Nephron (organoid): ENCODE measurements at regions not wholly inside any gene's neighbourhood (a gene's known extent, or its start where the extent isn't known, plus 50 kb on each side); places are given as distances from the start of the nearest gene placed in this dataset.

Experiments used
- H3K27ac Mint-ChIP-seq, 3 experiments: 2 replicates each; pipeline ENCODE4 v1.8.0; 2020; ENCODE audit warnings: mixed read lengths in 3 of 3, mild to moderate bottlenecking in 2 of 3, moderate library complexity in 1 of 3
- H3K27me3 Mint-ChIP-seq: 2 replicates; pipeline ENCODE4 v1.8.0; 2021; ENCODE audit warnings: low read depth, mild to moderate bottlenecking, moderate library complexity, mixed read lengths
- H3K36me3 Mint-ChIP-seq: 2 replicates; pipeline ENCODE4 v1.8.0; 2020; ENCODE audit warnings: low read depth, mixed read lengths
- H3K4me1 Mint-ChIP-seq: 2 replicates; pipeline ENCODE4 v1.8.0; 2020; ENCODE audit warnings: mixed read lengths
- H3K4me3 Mint-ChIP-seq, 3 experiments: 2 replicates each; pipeline ENCODE4 v1.8.0; 2020; ENCODE audit warnings: mild to moderate bottlenecking in 3 of 3, mixed read lengths in 3 of 3, moderate library complexity in 2 of 3
- H3K9me3 Mint-ChIP-seq: 2 replicates; pipeline ENCODE4 v1.8.0; 2020; ENCODE audit warnings: mixed read lengths
- TF ChIP-seq, protein P1 (sequence below), 3 experiments: fragments of 200-600 bp; sonication (generic); IDR thresholded peaks; one replicate each; pipeline ENCODE4 v1.5.0; 2021; ENCODE audit warnings: antibody characterized with exemption in 3 of 3; ENCODE audit not compliant: unreplicated experiment in 3 of 3

DNA sequence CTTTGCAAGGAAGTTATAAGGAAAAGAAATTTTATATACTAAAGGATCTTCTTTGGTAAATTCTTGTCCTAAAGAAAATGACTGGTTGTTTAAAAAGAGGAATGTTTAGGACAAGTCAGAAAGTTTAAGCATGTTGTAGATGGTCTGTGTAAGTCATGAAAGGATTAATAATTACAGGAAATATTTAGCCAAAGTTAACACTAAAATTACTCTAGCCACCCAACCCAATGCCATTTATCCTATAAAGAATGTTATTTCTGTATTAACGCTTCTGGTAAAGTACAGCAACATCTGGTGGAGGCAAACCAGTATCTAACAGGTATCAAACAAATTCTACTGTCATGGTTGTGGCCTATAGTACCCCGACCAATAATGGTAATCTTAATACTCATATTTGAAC, 546.9 kb upstream of the PKDCC start:
- H3K27ac Mint-ChIP-seq, result no peak overlapping the region
- H3K27me3 Mint-ChIP-seq, result no peaks in the 10 kb centered on the region
- H3K9me3 Mint-ChIP-seq, result peaks cover 64% of the 10 kb centered on the region
- peaks cover under 1% of the 10 kb centered on the region for H3K36me3 Mint-ChIP-seq
- no peak overlapping the region for H3K4me3 Mint-ChIP-seq
- H3K4me1 Mint-ChIP-seq, result no peaks in the 10 kb centered on the region
- TF ChIP-seq, protein P1, sequence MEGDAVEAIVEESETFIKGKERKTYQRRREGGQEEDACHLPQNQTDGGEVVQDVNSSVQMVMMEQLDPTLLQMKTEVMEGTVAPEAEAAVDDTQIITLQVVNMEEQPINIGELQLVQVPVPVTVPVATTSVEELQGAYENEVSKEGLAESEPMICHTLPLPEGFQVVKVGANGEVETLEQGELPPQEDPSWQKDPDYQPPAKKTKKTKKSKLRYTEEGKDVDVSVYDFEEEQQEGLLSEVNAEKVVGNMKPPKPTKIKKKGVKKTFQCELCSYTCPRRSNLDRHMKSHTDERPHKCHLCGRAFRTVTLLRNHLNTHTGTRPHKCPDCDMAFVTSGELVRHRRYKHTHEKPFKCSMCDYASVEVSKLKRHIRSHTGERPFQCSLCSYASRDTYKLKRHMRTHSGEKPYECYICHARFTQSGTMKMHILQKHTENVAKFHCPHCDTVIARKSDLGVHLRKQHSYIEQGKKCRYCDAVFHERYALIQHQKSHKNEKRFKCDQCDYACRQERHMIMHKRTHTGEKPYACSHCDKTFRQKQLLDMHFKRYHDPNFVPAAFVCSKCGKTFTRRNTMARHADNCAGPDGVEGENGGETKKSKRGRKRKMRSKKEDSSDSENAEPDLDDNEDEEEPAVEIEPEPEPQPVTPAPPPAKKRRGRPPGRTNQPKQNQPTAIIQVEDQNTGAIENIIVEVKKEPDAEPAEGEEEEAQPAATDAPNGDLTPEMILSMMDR (IDR thresholded peaks at IDR 0.05; ENCODE audit: unreplicated experiment in 3 of 3), result no peak

DNA sequence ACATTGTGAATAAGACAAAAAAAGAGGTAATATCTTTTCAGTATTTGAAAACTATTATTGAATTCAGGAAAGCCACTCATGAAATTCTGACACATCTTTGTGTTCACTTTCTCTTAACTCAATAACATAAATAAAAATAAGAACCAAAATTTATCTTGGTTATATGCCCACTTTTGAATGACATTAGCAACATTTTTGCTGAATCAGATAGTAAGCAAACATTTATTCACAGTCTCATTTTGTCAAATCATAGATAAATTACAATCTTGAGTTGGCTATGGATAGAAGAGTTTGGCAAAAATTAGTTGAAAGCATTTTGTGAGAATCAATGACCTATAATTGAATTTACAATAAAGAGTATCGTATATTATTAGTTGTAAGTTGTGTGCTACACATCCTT, 545.1 kb upstream of the PKDCC start:
- H3K36me3 Mint-ChIP-seq, result no peaks in the 10 kb centered on the region

DNA sequence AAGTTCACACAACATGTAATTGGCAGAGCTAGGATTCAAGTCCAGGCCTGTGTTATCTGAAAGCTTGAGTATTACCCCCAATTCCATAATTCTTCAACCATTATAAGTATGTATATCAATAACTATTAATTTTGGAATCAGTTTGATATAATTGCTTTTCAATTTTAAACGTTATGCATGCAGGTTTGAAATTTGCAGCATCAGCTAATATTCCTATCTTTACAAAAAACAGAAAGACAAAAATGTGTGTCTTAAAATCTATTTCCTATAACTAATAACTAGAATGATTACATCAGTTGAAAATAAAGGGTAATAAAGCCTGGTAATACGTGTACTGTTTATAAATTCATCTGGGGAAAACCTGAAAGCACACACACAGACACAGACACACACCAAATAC, 543.3 kb upstream of the PKDCC start:
- no peaks in the 10 kb centered on the region for H3K4me1 Mint-ChIP-seq
- no peaks in the 10 kb centered on the region for H3K27me3 Mint-ChIP-seq
- no peaks in the 10 kb centered on the region for H3K36me3 Mint-ChIP-seq
- H3K4me3 Mint-ChIP-seq, result no peak overlapping the region
- peaks cover 33% of the 10 kb centered on the region for H3K9me3 Mint-ChIP-seq
- no peak overlapping the region for H3K27ac Mint-ChIP-seq
- TF ChIP-seq, protein P1 (IDR thresholded peaks at IDR 0.05; ENCODE audit: unreplicated experiment in 3 of 3), result no peak

More for the DNA sequence above, 545.1 kb upstream of the PKDCC start:
- no peaks in the 10 kb centered on the region for H3K4me1 Mint-ChIP-seq
- H3K27me3 Mint-ChIP-seq, result no peaks in the 10 kb centered on the region
- no peak overlapping the region for H3K27ac Mint-ChIP-seq
- H3K9me3 Mint-ChIP-seq, result peaks cover 47% of the 10 kb centered on the region
- H3K4me3 Mint-ChIP-seq, result no peak overlapping the region
- TF ChIP-seq, protein P1 (IDR thresholded peaks at IDR 0.05; ENCODE audit: unreplicated experiment in 3 of 3), result no peak

DNA sequence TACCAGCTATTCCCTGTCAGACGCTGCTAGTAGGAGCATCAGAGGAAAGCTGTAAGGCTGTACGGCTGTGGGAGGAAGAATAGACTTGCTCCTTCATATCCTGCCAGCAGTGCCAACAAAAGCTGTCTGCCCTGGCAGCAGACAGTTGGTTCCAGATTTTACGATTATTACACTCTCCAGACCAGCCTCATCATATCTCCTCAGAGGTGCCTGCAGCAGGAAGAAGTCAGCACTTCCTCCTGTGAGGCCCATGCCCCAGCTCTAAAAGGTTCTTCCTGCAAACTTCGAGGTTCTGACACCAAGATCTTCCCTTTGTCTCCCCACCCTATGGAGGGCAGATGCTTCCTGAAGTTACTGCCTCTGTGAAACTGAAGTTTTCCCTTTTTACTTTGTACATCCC, 537.7 kb upstream of the PKDCC start:
- H3K36me3 Mint-ChIP-seq, result no peaks in the 10 kb centered on the region
- H3K27me3 Mint-ChIP-seq, result no peaks in the 10 kb centered on the region
- no peaks in the 10 kb centered on the region for H3K4me1 Mint-ChIP-seq
- no peak overlapping the region for H3K27ac Mint-ChIP-seq
- H3K9me3 Mint-ChIP-seq, result peaks cover 6% of the 10 kb centered on the region
- TF ChIP-seq, protein P1 (IDR thresholded peaks at IDR 0.05; ENCODE audit: unreplicated experiment in 3 of 3), result no peak
- no peak overlapping the region for H3K4me3 Mint-ChIP-seq

DNA sequence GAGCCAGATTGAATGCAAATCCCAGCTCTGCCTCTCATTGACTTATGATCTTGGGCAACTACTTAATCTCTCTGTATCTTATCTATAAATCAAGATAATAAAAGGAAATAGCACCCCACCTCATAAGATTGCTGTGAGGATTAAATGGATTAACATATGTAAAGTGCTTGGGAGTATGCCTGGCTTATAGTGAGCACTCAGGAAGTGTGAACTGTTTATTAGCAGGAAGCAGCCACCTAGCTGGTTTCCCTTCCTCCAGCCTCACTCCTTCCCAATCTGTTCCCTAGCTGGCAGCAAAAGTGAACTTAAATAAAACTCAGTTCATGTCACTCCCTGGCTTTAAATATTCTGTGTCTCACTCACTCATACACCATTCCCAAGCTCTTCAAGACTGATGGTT, 526.6 kb upstream of the PKDCC start:
- TF ChIP-seq, protein P1 (IDR thresholded peaks at IDR 0.05; ENCODE audit: unreplicated experiment in 3 of 3), result no peak
- H3K27ac Mint-ChIP-seq, result no peak overlapping the region
- no peak overlapping the region for H3K4me3 Mint-ChIP-seq
- no peaks in the 10 kb centered on the region for H3K36me3 Mint-ChIP-seq
- H3K9me3 Mint-ChIP-seq, result peaks cover 3% of the 10 kb centered on the region
- H3K4me1 Mint-ChIP-seq, result no peaks in the 10 kb centered on the region
- no peaks in the 10 kb centered on the region for H3K27me3 Mint-ChIP-seq

DNA sequence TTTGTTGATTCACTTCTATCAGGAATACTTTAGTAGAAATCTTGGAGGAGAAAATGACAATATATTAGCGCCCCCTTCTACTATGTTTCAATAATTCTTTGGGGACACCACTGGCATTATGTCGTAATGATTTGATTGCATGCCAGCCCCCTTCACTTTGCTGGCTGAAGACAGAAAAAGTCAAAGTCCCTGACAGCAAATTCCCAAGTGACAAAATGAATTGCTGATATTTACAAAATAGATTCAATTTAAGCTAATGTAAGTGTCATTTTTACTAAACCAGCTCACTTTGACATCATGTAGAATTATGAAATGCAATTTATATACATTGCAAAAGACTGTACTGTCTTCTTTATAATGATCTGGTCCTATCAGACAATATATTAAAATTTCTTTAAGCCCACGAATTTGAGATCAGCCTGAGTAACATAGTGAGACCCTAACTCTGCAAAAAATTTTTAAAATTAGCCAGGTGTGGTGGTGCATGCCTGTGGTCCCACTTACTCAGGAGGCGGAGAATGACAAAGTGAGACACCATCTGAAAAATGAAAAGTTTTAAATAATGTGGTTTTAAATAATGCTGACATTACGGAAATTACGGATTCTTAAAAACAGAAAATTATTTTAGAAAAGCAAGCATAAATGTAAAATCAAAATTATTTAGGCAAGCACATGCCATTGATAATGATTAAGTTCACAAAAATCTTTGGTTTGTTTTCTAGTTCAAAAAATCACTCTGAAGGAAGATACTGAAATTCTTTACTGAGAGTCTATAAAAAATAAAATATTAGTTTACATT, 520.1 kb upstream of the PKDCC start:
- no peaks in the 10 kb centered on the region for H3K36me3 Mint-ChIP-seq
- no peak overlapping the region for H3K4me3 Mint-ChIP-seq
- no peaks in the 10 kb centered on the region for H3K27me3 Mint-ChIP-seq
- no peaks in the 10 kb centered on the region for H3K4me1 Mint-ChIP-seq
- H3K9me3 Mint-ChIP-seq, result peaks cover 9% of the 10 kb centered on the region
- TF ChIP-seq, protein P1 (IDR thresholded peaks at IDR 0.05; ENCODE audit: unreplicated experiment in 3 of 3), result no peak
- no peak overlapping the region for H3K27ac Mint-ChIP-seq
